Ishikawa (cell line): ENCODE measurements at regions not wholly inside any gene's neighbourhood (a gene's known extent, or its start where the extent isn't known, plus 50 kb on each side); places are given as distances from the start of the nearest gene placed in this dataset.

Experiments used
- CEBPB ChIP-seq: IDR thresholded peaks from 2 replicates; pipeline ENCODE4 v1.6.1; 2012
- EP300 ChIP-seq: IDR thresholded peaks from 2 replicates; pipeline ENCODE4 v1.6.1; 2012; ENCODE audit warnings: borderline replicate concordance
- FOXM1 ChIP-seq: IDR thresholded peaks from 2 replicates; pipeline ENCODE4 v1.6.1; 2012; ENCODE audit warnings: low read depth, borderline replicate concordance
- MAX ChIP-seq: IDR thresholded peaks from 2 replicates; pipeline ENCODE4 v1.6.1; 2012
- NFIC ChIP-seq: IDR thresholded peaks from 2 replicates; pipeline ENCODE4 v1.6.1; 2012
- RAD21 ChIP-seq: IDR thresholded peaks from 2 replicates; pipeline ENCODE4 v1.6.1; 2012; ENCODE audit warnings: low read depth
- REST ChIP-seq: IDR thresholded peaks from 2 replicates; pipeline ENCODE4 v1.6.1; 2012; ENCODE audit warnings: low read depth, mild to moderate bottlenecking
- TAF1 ChIP-seq: IDR thresholded peaks from 2 replicates; pipeline ENCODE4 v1.6.1; 2012; ENCODE audit warnings: low read depth, mild to moderate bottlenecking
- TEAD4 ChIP-seq: IDR thresholded peaks from 2 replicates; pipeline ENCODE4 v1.6.1; 2012
- USF1 ChIP-seq: IDR thresholded peaks from 2 replicates; pipeline ENCODE4 v1.6.1; 2012
- YY1 ChIP-seq: IDR thresholded peaks from 2 replicates; pipeline ENCODE4 v1.6.1; 2012; ENCODE audit warnings: low read depth

- TF ChIP-seq TAF1 = no peak
- TF ChIP-seq USF1 = no peak
- TF ChIP-seq YY1 = no peak
- TF ChIP-seq FOXM1 = no peak
- TF ChIP-seq MAX = no peak
- TF ChIP-seq CEBPB = no peak
- TF ChIP-seq REST = no peak
- no peak for TF ChIP-seq RAD21
- no peak for TF ChIP-seq TEAD4
- TF ChIP-seq EP300 = no peak
- no peak for TF ChIP-seq NFIC
These were observed 172.8 kb downstream of the TRIM27 start for GRCh38 chr6:28750926-28751458.
